Mucosa of descending colon (tissue), 3 donors: ENCODE measurements at regions not wholly inside any gene's neighbourhood (a gene's known extent, or its start where the extent isn't known, plus 50 kb on each side); places are given as distances from the start of the nearest gene placed in this dataset.
"Not testable (repeated sequence)": the region's sequence is repeated elsewhere in the genome, so short reads cannot be mapped to it uniquely, and the experiment has no call there.

Experiments used
- ATAC-seq: fragments of 200-7000 bp; cut with Tn5 transposase; one replicate; pipeline ENCODE4 v1.9.1; 2020; ENCODE audit warnings: mild to moderate bottlenecking, moderate library complexity
- DNase-seq, 3 donors: peaks; one replicate each; pipeline ENCODE4 v3.0.0-alpha.2; 2020
- H3K36me3 ChIP-seq: fragments of 200-600 bp; one replicate; pipeline ENCODE4 v1.8.0; 2021; ENCODE audit warnings: low read depth, mild to moderate bottlenecking
- H3K4me1 ChIP-seq: fragments of 200-600 bp; one replicate; pipeline ENCODE4 v1.8.0; 2021; ENCODE audit warnings: low read depth, mild to moderate bottlenecking
- H3K4me3 ChIP-seq: fragments of 200-600 bp; one replicate; pipeline ENCODE4 v1.8.0; 2021; ENCODE audit warnings: mild to moderate bottlenecking
- H3K9me3 ChIP-seq: fragments of 200-600 bp; one replicate; pipeline ENCODE4 v1.8.0; 2021; ENCODE audit warnings: mild to moderate bottlenecking
- CTCF ChIP-seq: fragments of 200-600 bp; IDR thresholded peaks from one replicate; pipeline ENCODE4 v1.8.0; 2022; ENCODE audit warnings: antibody characterized with exemption, mild to moderate bottlenecking
- intact Hi-C, 2 donors: fragments of 100-400 bp; cut with DNase I in 1 of 2; cut with micrococcal nuclease in 1 of 2; formaldehyde crosslinking; loops; one replicate each; pipeline versions ENCODE4 v1.11.0 to v1.11.1; 2022; cut with DNase I, micrococcal nuclease
- donor health status: DM: no; HTN: no; CAD: no; lungs with moderate emphysema.
- donor health status: DM: no; HTN: no; CAD: no.
- donor health status: DM: no; HTN: yes; CAD: no.

DNA sequence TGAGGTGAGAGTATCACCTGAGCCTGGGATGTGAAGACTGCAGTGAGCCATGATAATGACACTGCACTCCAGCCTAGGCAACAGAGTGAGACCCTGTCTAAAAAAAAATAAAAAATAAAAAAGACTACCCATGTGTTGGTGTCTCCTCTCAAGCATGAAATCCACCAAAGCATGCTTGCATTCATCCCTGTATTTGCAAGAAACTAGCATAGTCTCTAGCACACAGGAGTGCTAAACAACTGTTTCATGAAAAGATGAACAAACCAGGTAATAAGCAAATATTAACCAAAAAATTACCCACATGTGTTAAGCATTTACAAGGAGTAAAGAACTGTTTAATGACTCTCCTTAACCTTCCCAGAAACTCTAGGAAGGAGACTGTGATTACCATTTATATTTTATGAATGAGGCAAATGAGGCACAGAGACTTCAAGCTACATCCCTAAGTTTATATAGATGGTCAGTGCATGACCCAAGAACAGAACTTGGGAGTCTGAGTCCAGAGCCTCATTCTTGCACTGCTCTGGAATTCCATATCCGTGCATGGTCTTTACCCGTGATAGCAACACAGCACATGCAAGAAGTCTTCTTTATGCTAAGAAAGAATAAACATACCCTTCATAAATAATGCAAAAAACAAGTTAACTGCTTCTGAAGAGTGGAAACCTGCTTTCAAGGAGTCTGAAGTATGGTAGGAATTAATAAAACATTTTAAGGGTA lies 186.1 kb upstream of the STS start:
- Histone ChIP-seq H3K4me1 (no peaks in the 10 kb centered on the region), H3K4me3 (no peak overlapping the region), H3K9me3 (no peaks in the 10 kb centered on the region), H3K36me3 (no peaks in the 10 kb centered on the region)
- TF ChIP-seq CTCF = no peak
- intact Hi-C loops = no loop called here
- DNase-seq = no peak
- ATAC-seq = no peak

DNA sequence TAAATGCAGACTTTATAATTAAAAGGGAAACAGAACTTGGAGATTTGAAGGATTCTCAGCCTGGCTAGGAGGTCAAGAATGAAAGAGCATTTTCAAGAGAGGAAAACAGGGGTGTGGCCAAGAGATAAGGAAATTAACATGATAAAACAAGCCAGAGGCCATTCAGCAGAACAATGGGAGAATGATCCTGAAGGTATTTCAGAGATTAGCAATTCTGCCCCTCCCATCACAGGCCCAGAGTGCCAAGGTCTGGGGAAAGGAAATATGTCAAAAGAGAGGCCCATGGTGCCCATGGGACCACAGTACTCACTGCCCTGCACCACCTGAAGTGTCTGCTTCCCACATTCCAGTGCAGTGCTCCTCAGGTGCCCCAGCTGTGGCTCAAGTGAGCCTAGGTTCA lies 188.5 kb upstream of the STS start:
- H3K36me3 ChIP-seq = no peaks in the 10 kb centered on the region
- no peak overlapping the region for H3K4me3 ChIP-seq
- no peak for TF ChIP-seq CTCF
- H3K9me3 ChIP-seq = no peaks in the 10 kb centered on the region
- H3K4me1 ChIP-seq = no peaks in the 10 kb centered on the region
- DNase-seq (peak in 2 of 3 donors; percentile 24), ATAC-seq (peak; percentile 80)
- intact Hi-C loops = no loop called here

GRCh38 chrX:6954836-6955235 lies 192.7 kb upstream of the STS start:
- no peak for DNase-seq

GRCh38 chrX:6946168-6946567 lies 201.3 kb upstream of the STS start:
- Histone ChIP-seq H3K4me3 (no peak overlapping the region), H3K36me3 (no peaks in the 10 kb centered on the region), H3K9me3 (no peaks in the 10 kb centered on the region), H3K4me1 (no peaks in the 10 kb centered on the region)
- intact Hi-C loops = no loop called here
- DNase-seq (no peak), ATAC-seq (no peak)
- no peak for TF ChIP-seq CTCF

More at GRCh38 chrX:6954836-6955235, 192.7 kb upstream of the STS start:
- TF ChIP-seq CTCF = no peak
- no peak for ATAC-seq
- Histone ChIP-seq H3K36me3 (no peaks in the 10 kb centered on the region), H3K9me3 (no peaks in the 10 kb centered on the region), H3K4me1 (no peaks in the 10 kb centered on the region), H3K4me3 (no peak overlapping the region)
- intact Hi-C loops = no loop called here

DNA sequence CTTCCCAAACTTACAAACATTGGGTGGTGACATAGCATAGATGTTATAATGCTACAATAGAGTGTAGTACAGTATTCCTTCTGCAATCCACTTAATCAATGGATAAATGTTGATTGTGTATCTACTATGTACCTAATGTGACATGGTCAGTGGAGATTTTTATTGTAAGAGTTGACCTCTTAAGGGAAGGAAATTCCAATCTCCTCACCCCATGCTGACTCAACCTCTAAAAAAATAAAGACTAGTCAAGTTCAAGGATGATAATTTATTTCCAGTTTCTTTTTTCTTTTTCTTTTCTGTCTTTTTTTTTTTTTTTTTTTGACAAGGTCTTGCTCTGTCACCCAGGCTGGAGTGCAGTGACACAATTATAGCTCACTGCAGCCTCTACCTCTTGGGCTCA lies 206.5 kb upstream of the STS start:
- no peak for TF ChIP-seq CTCF
- H3K4me3 ChIP-seq = no peak overlapping the region
- H3K4me1 ChIP-seq = no peaks in the 10 kb centered on the region
- H3K9me3 ChIP-seq = no peaks in the 10 kb centered on the region
- no peak for ATAC-seq
- intact Hi-C loops = no loop called here
- H3K36me3 ChIP-seq = no peaks in the 10 kb centered on the region
- no peak for DNase-seq

DNA sequence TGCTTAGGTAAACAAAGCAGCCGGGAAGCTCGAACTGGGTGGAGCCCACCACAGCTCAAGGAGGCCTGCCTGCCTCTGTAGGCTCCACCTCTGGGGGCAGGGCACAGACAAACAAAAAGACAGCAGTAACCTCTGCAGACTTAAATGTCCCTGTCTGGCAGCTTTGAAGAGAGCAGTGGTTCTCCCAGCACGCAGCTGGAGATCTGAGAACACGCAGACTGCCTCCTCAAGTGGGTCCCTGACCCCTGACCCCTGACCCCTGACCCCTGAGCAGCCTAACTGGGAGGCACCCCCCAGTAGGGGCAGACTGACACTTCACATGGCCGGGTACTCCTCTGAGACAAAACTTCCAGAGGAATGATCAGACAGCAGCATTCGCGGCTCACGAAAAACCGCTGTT lies 214.6 kb upstream of the STS start:
- H3K4me1 ChIP-seq, H3K9me3 ChIP-seq, H3K36me3 ChIP-seq, intact Hi-C loops, ATAC-seq, DNase-seq, H3K4me3 ChIP-seq: not testable (repeated sequence)
